ENCODE measurements at regions not wholly inside any gene's neighbourhood (a gene's known extent, or its start where the extent isn't known, plus 50 kb on each side); places are given as distances from the start of the nearest gene placed in this dataset.
A peak's percentile ranks its signal among the peaks of the same experiment; 100 is the strongest.
"Not testable (repeated sequence)": the region's sequence is repeated elsewhere in the genome, so short reads cannot be mapped to it uniquely, and the experiment has no call there.

DNA sequence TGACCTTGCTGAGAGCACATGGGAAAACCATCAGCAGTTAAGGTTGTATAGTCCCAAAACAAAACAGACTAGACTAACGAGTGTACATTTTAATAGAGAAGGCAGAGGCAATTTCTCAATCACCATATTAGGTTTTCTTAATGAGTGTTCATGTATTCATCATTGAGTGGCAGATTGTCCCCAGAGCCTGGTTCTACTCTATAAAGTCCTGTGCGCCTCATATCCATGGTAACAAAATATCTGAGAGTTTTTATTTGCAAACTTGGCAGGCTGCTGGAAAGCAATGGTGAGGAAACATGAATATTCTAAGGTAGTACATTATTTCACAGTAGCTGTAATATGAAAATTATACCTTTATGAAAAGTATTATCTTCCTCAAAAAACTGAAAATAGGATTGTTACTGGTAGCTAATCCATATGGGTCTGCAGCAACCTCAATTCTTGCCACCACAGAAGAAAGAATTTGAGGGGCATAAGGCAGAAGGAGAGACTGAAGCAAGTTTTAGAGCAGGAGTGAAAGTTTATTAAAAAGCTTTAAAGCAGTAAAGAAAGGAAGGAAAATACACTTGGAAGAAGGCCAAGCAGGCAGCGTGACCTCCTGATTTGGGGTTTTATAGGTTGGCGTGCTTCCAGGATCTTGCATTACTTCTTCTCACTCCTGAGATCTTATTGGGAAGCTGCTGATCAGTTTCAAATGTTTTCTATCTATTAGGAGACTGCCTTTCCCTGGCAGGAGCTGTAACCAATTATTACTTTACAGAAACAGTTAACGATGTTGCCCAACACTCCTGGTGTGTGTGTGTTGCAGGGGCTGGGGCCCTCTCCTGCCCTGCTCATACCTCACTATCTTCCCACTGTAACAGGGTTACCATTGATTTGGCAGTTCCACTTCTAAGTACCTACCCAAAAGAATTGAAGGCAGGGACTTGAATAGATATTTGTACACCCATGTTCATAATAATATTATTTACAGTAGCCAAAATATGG is 154.0 kb upstream of the NUDT4 start:
- DNase-seq = no peak

GRCh38 chr12:93225094-93225493 is 152.6 kb upstream of the NUDT4 start:
- DNase-seq = no peak

DNA sequence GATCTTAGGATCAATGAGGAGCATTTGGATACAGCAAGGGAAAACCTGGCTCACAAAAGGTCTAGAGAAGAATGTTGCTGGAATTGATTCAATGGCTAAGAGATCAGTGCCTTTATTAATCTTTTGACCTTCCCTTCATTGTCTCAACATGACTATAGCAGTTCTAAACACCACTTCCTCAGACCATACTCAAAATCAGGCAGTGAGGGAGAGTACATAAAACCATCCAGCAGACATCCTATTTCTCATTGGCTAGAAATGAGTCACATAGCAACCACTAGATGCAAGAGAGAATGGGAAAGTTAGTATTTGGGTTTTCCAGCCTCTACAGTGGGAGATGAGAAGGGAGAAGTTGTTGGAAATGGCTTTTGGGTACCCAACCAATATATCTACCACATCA is 151.4 kb upstream of the NUDT4 start:
- no peak for DNase-seq

- no peak for DNase-seq
Observed at GRCh38 chr12:93229494-93230325, 148.0 kb upstream of the NUDT4 start.

- DNase-seq = no peak
Observed at GRCh38 chr12:93230326-93230720, 147.4 kb upstream of the NUDT4 start.

DNA sequence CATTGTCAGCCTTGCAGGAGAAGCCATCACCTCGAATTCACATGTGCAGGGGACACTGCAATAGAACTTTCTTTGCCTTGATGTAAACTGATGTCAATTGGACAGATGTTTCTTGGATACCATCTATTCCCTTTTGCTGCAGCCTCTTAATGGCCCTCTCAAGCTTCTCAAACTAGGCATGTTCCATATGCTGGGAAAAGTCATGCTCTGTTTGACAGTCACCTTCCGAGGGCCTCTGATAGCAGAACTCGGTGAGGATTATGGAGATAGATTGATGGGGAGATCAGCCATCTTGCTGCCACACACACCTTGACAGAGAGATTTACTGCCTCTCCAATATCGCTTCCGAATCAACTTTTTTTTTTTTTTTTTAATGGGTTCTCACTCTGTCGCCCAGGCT is 145.8 kb upstream of the NUDT4 start:
- no peak for DNase-seq

- DNase-seq = no peak
Observed at GRCh38 chr12:93234641-93235040, 143.1 kb upstream of the NUDT4 start.

DNA sequence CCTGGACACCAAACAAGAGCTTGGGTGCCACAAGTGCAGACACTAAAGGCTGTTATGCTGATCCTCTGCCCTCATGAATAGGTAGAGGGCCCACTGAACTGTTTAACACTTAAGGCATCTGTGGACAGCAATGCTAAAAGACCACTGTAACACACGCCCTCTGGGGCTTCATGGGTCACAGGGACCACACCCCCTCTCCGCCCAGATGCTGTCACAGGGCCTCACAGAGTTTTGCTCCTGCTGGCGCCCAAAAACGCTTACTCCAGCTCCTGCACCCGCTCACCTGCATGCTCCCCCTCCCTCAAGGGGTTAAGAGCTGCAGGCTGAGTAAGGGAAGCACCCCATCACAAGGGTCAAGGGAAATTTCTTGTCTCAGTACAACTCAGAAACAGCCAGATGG is 141.8 kb upstream of the NUDT4 start:
- no peak for DNase-seq

DNA sequence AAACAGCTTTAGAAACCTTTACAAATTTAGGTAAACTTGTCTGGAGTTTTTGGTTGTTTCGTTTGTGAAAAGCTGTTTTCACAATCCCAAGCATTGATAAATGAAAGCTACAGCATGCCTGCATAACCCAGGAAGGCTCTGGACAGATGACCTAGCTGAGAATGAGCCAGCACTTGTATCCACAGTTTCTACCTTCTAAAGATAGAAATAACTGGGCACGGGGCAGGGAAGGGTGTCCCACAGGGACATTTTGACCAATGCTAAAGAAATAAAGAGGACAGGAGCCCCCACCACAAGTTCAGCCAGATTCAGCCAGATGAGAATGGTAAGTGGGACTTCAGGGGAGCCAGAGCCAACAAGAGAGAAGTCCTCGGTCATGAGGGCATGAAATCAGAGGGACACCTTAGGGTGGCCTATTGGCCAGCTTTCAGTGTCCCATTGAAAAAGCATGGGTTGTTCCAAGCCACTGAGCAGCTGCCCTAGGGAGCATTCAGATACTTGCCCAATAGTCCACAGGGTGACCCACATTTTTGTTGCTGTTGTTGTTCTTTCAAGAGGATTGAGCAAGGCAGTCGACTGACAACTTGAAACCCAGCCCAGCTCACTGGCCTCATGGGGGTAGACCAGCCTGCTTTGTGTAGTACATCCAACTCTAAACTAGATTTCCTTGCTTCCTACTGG is 140.3 kb upstream of the NUDT4 start:
- DNase-seq = no peak

DNA sequence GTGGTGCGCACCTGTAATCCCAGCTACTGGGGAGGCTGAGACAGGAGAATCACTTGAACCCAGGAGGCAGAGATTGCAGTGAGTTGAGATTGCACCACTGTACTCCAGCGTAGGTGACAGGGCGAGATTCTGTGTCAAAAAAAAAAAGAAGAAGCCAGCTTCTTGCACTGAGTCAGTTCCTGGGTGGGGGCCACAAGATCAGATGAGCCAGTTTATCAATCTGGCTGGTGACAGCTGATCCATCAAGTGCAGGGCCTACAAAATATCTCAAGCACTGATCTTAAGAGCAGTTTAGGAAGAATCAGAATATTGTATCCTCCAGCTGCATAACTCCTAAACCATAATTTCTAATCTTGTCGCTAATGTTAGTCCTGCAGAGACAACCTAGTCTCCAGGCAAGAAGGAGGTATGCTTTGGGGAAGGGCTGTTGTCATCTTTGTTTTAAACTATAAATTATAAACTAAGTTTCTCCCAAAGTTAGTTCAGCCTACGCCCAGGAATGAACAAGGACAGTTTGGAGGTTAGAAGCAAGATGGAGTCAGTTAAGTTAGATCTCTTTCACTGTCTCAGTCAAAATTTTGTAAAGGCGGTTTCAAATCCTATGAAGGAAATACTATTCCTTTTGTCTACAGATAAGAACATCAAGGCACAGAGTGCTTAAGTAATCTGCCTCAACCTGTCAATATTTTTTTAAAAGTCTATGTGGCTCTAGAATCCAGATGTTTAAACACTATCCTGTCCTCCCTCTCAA is 139.0 kb upstream of the NUDT4 start:
- not testable (repeated sequence) for DNase-seq

DNA sequence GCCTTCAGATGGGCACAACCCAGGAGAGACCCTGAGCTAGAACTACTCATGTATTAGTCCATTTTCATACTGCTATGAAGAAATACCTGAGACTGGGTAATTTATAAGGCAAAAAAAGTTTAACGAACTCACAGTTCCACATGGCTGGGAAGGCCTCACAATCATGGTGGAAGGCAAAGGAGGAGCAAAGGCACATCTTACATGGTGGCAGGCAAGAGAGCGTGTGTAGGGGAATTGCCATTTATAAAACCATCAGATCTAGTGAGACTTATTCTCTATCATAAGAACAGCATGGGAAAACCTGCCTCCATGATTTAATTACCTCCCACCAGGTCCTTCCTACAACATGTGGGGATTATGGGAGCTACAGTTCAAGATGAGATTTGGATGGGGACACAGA is 137.9 kb upstream of the NUDT4 start:
- not testable (repeated sequence) for DNase-seq

- no peak for DNase-seq
Observed at GRCh38 chr12:93242154-93242972, 135.4 kb upstream of the NUDT4 start.

- no peak for DNase-seq
Observed at GRCh38 chr12:93243382-93243688, 134.4 kb upstream of the NUDT4 start.

GRCh38 chr12:93243689-93244513 is 133.8 kb upstream of the NUDT4 start:
- DNase-seq = no peak

DNA sequence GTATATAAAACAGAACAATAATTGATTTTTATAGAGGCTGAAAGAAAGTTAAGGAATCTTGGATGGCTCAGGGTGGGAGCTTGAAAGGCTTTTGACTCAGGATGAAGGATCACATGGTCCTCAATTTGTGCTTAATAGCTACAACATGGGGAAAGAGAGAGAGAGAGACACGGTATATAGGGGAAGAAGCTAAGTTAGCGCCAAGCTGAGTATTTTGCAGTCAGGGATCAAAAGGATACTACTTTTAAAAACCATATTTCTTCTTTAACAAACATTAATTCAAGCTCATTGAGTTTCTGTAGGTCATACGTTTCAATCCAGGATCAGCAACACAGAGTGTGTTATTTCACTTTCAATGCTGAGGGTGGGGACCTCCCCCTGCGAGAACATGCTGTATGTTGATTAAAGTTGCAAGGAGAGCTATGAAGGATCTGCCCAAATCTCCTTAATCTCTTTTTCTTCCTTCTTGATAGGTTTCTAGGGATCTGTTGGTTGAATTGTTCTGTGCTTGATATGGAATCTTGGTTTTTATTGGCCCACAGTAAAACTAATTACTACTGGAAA is 133.1 kb upstream of the NUDT4 start:
- peak; percentile 7 for DNase-seq

- DNase-seq = no peak
Observed at GRCh38 chr12:93245543-93245942, 132.2 kb upstream of the NUDT4 start.

DNA sequence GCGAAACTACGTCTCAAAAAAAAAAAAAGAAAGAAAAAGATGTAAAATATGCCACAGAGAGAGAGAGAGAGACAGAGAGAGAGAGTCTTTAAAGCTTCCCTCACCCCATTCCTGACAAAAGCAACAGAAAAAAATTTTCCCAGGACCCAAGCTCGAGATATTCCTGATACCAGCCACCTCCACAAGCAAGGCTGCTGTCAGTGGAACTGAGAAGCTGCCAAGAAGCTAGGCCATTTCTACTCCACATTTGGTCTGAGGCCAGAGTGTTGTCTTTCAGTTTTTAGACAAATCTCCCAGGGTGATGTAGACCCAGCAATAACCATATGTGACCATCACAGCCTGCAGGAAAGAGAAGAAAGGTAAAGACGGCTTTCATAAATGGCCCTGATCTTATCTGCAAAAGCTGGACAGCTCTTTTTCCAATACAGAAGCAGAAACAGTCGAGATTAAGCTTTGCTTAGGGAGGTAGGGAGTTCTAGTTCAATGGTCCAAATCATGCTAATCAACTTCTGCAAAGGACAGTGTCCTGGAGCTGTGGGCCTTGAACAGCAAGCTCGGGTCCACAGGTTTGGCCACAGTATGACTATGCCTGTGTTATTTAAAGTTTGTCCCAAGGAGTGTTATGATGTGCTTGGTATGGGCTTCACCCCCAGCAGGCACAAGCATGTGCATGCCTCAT is 130.3 kb upstream of the NUDT4 start:
- DNase-seq = no peak

DNA sequence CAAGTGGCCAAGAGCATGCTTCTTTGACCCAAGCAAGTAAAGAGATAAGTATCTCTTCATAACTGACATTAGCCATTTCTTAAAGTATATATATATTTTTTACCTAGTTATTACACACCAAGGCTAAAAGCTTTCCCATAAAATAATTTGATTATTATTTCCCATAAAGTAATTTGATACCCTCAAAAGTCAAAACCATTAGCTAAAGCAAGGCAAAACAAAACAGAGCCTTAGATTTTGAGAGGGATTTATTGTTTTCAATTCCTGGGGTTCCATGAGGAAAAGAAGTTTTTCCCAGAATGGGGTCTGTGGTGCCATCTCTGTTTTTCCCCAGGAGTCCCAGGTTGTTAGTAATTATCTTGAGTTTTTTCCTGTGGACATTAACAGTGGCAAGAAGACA is 125.5 kb upstream of the NUDT4 start:
- no peak for DNase-seq

GRCh38 chr12:93254911-93255310 is 122.8 kb upstream of the NUDT4 start:
- no peak for DNase-seq

All from activated naive CD4-positive, alpha-beta T cell treated with Interleukin-2 at 50 U/mL for 16 hours (primary cell).